ENCODE measurements at regions not wholly inside any gene's neighbourhood (a gene's known extent, or its start where the extent isn't known, plus 50 kb on each side); places are given as distances from the start of the nearest gene placed in this dataset.
"Not testable (repeated sequence)": the region's sequence is repeated elsewhere in the genome, so short reads cannot be mapped to it uniquely, and the experiment has no call there.

DNA sequence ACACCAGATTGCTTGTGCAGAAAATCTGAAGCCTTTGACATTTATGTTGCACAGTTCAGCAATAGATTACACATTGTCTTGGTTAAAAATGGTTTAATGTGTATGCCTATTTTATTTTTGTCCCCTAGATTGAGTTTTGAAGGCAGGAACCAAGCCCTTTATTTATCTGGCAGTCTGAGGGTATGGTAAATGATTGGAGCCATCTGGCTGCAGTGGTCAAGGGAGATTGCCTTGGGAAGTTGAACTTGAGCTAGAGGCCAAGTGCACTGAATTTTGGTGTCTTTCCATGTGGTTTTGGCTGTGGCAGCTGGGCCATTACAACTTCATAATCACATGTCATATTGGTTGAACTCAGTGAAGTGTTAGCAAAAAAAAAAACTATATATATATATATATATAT lies 248.7 kb upstream of the C2CD4B start:
- no peak for DNase-seq

DNA sequence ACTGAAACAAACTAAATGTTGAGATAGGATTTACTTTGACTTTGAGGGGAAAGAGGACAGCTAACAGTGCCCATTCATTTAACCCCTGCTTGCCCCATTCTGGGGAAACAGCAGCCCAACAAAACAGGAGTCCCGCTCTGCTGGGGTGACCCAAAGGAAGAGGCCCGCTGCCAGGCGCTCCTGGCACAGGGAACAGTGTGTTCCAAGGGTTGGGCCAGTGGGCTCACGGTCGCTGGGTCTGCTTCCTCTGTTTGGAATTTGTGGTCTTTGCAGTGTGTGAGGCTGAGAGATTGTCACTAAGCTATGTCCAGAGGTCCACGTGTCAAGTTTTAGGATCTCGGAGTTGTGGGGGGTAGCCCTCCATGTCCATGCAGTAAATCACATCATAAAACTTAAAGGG lies 250.4 kb upstream of the C2CD4B start:
- DNase-seq: no peak

DNA sequence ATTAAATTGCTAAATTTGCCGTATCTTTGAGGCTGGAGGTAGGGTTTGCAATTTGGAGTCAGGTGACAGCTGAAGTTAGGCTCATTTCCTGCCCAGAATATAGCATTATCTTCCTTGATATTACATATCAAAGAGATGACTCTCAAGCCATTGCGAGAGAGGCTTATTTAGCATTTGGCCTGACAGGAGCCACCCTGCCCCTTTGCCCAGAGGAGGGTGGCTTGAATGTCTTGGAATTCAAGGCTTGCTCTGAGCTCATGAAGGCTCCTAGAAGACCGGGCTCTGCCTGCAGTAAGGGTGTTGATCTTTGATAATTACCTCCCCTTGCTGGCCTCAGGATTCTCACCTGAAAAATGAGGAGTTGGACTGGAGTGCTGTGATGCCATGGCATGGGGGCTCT lies 251.4 kb upstream of the C2CD4B start:
- DNase-seq: no peak

- no peak for DNase-seq
Observed at GRCh38 chr15:62417439-62417838, 252.4 kb upstream of the C2CD4B start.

DNA sequence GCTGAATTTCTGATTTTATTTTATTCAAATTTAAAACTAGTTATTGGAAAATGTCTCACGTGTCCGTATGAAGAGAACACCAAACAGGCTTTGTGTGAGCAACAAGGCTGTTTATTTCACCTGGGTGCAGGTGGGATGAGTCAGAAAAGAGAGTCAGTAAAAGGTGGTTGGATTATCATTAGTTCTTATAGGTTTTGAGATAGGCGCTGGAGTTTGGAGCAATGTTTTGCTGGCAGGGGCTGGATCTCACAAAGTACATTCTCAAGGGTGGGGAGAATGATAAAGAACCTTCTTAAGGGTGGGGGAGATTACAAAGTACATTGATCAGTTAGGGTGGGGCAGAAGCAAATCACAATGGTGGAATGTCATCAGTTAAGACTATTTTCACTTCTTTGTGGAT lies 253.4 kb upstream of the C2CD4B start:
- not testable (repeated sequence) for DNase-seq

DNA sequence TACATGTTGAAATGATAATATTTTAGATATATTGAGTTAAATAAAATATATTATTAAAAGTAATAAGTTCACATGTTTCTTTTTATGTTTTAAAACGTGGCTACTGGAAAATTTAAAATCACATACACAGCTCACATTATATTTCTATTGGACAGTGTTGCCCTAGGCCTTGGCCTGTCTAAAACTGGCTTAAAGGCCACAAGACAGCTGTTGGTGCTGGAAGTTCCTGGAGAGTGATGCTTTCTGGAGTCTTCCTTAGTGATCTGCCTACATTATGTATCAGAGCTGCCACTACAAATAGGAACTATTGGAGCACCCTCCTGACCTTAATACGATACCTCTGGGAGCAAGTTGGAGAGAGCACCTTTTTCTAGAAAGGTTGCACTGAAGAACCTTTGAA lies 254.1 kb upstream of the C2CD4B start:
- DNase-seq: no peak

DNA sequence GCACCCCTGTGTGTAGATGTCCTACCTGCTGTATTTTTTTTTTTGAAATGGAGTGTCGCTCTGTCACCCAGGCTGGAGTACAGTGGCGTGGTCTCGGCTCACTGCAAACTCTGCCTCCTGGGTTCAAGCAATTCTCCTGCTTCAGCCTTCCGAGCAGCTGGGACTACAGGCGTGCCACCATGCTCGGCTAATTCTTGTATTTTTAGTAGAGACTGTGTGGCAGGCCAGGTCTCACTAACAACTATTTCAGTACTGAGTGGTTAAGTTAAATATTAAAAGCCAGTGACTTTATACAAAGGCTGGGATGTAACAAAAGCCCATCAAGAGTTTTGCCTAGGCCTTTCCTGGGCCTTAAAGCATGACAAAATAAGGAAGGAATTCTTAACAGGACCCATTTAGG lies 255.3 kb upstream of the C2CD4B start:
- not testable (repeated sequence) for DNase-seq

- no peak for DNase-seq
Observed at GRCh38 chr15:62421289-62421688, 256.2 kb upstream of the C2CD4B start.

GRCh38 chr15:62426387-62426956 lies 261.4 kb upstream of the C2CD4B start:
- DNase-seq: peak; percentile 93

GRCh38 chr15:62428259-62428658 lies 263.2 kb upstream of the C2CD4B start:
- no peak for DNase-seq

DNA sequence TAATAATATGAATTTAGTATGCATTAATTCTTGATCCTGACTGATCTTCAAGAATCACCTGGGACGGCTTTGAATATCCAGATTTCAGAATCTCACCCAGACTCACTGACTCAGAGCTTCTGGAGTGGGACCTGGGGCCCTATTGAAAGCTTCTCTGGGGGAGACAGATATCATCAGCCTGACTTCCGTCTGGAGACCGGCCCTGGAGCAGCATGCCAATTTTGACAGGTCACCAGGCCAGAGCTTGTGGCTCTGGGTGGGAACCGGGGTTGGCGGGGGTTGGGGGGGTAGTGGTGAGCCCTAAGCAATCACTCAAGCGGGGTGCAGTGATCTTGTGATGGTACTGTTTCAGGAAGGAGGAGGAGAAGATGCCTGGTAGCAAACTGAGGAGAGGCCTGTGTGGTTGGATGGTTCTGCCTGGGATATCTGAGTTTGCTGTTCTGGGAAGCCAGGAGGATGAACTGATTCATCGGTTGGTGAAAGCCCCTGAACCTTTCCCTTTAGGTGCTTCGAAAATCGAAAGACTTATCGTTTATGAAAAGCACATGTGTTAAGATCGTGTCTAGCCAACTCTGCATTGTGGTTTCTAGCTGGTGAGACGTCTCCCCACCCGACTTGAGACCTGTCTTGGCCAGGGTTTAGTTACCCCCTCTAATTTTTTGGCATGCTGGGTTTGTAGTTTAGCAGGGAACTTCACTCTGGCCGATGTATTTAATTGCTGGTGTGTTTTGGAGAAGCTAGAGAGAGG lies 263.9 kb upstream of the C2CD4B start:
- no peak for DNase-seq

DNA sequence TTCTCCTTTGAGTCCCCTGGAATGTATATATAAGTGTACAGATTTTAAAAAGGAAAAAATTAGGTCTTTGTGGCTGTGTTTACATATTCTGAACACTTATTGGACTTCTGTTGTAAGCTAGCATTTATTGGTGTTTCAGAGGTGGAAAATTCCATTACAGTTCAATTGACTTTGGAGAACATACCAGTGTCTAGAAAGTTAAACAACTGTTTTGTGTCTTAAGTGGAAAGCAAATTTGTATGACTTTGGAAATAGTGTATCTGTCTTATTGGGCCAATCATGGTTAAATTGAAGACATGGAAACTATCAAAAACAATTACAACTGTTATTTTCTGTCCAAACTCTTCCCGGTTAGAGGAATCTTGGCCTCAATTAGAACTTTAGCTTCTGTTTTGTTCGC lies 265.0 kb upstream of the C2CD4B start:
- no peak for DNase-seq

GRCh38 chr15:62430552-62430951 lies 265.5 kb upstream of the C2CD4B start:
- DNase-seq: no peak

DNA sequence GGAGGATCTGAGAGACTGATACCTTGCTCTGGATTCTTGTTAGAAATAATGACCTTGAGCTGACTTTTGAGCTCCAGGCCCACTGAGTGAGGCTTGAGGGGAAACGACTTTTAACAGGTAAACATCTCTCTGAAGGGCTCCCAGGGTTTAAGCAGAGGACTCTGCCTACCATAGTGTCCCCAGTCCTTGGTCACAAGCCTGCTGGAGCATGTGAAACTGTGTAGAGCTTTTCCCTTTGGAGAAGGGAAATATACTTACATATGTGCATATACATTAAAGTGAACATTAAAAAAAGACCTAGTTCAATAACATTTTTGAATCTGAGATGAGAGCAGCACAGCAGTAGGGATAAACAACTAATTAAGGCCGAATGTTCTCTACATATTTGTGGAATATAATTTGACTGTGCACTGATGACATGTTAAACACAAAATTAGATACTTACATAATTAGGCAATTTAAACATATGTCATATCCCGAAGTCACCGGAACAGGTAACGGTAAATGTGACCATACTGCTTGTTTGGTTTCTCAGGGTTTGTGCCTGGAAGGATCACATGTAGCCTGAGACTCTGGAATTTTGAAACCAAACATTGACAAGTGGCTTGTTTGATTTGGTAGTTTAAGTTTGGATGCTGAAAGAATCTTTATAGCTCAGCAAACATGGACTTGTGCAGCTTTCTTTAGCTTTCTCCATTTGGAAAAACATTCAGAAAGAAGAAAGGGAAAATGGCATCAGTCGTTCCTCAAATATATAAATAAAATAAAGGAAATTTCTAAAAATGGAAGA lies 266.1 kb upstream of the C2CD4B start:
- no peak for DNase-seq

DNA sequence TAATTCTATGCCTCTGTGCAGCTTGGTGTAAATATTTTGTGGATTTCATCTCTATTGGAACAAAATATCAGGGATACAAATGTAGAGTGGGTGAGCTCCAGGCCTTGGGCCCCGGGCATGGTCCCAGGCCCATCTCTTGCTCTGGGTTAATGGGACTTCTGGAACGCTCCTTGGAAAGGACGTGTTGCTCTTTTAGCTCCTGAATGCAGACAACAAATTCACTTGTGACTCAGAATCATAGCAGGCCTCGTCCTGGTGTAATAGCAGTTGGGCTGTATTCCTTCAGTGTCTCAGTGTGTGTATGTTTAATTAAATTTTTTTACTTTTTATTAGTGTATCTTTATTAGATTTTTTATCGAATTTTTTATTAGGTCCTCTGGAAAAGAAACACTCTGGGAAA lies 266.7 kb upstream of the C2CD4B start:
- no peak for DNase-seq

- DNase-seq: no peak
Observed at GRCh38 chr15:62432702-62433398, 267.8 kb upstream of the C2CD4B start.

DNA sequence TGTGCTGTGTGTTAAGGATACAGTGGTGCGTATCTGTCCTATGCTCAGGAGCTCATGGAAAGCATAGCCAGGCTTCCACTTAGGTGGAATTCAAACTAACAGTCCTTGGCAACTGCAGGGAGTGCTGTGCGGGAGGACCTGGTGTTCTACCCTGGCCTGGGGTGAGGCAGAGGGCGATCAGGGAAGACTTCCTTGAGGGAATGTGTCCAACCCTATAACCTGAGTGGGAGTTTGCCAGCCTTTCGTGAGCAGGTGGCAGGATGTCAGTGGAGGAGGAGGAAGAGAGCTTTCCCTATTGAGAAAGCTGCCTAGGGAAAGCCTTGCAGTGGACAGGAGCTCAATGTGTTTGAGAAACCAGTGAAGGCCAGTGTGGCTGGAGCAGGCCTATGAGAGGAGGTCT lies 271.1 kb upstream of the C2CD4B start:
- no peak for DNase-seq

- DNase-seq: no peak
Observed at GRCh38 chr15:62437753-62438152, 272.7 kb upstream of the C2CD4B start.

DNA sequence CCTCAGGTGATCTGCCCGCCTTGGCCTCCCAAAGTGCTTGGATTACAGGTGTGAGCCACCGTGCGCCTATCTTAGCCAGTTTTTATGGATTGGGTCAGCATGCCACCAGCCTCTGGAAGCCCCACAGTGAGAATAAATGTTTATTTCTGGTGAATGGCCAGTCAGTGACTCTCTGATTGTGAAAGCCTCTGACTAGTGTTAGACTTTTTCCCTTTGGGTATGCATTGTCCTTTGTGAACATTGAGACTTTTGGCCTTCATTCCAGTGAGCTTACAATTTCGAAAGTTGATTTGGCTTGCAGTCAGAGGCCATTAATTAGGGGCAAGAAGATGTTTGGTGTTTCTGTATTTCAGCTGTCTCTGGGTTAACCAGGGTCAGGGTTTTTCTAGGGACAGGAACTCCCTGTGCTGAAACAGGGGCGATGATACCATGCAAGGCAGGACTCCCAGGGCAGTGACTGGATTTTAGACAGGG lies 274.5 kb upstream of the C2CD4B start:
- no peak for DNase-seq

DNA sequence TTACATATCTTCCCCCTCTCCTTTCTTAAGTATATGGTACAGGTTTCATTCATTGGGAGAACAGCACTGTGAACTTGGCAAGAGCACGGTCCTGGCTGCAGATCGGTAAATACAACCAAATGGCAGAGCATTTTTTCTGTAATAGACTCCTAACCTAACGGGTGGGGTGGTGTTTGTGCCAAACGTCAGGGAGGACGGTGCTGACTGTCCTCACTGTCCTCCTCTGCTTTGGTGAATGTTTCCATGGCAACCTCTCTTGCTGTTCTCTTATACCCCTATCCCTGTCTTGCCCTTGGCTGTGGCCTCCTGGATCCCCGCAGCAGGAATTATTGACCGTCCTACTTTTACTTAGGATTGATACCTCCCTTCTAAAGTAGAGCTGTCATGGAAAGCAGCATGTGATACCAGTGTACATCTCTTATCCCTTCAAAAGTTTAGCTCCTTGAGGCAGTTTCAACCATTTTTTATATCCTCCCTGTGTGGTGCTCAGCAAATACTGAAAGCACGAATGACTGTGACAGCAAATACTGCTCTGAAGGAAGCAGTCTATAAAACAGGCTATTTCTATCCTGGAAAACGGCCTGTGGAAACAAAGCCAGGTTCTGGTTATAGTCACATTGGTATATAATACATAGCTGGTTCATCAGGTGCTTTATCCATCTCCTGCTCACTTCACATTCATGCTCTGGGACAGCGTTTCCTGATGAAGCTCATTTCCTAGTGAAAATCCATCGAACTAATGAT lies 275.4 kb upstream of the C2CD4B start:
- no peak for DNase-seq

DNA sequence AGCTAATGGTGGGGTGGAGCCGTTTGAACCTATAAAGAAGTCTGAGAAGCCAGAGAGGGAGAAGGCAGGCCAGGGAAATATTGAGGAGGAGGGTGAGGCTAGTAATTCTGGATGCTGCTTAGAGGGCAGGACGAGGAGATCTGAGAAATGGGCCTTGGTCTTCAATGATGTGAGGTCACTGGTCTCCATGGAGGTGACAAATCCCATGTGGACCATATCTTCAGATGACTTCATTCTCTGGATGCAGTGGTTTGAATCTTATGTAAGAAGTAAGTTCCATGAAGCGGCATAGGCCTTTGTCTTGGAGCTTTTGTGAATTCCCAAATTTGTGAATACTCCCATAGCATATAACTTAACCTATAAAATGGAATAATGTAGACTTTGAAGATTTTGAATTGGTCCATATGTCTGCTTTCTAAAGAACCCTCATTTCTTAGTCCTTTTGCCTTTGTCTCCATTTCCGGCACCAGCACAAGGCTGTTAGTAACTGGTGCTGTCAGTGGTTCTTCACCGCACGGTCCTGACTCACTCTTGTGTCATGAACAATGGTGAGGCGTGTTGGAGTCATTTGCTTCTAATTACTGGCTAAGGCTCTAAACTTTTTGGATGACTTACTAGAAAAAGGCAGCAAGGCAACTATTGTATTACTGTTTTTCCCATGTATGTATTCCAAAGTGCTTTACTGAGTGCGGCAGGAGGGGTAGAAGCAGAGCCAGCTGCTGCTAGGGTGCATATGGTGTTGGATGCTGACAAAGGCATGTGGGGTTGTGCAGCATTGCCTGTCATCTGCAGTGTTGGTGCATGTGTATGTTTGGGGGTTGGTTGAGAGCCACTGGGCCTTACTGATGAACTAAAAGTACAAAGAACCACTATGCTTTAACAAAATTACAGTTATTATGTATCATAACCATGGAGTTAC lies 279.3 kb upstream of the C2CD4B start:
- DNase-seq: no peak

- no peak for DNase-seq
Observed at GRCh38 chr15:62445244-62445643, 280.2 kb upstream of the C2CD4B start.

Data from NCI-H526 treated with DMSO at 0.1 percent for 48 hours (cell line).